Activated naive CD4-positive, alpha-beta T cell treated with anti-CD3 and anti-CD28 coated beads, Interleukin-2, amount 10 ng/mL, durations not matched to agents 7 days and 5 days (primary cell): ENCODE measurements at regions not wholly inside any gene's neighbourhood (a gene's known extent, or its start where the extent isn't known, plus 50 kb on each side); places are given as distances from the start of the nearest gene placed in this dataset.
"Not testable (repeated sequence)": the region's sequence is repeated elsewhere in the genome, so short reads cannot be mapped to it uniquely, and the experiment has no call there.

Experiments
- CTCF ChIA-PET: fragments of 350-600 bp; sonication (Branson Sonifier 250); formaldehyde crosslinking; loops from one replicate; lab custom pipeline; 2021; ENCODE audit warnings: antibody characterized with exemption; lab: Charles Lee
- DNase-seq: peaks from one replicate; pipeline ENCODE4 v3.0.0-alpha.2; 2020
- H3K27ac Mint-ChIP-seq: one replicate; pipeline ENCODE4 v1.8.0; 2021; ENCODE audit warnings: mild to moderate bottlenecking, moderate library complexity, mixed read lengths
- H3K27me3 Mint-ChIP-seq: one replicate; pipeline ENCODE4 v1.8.0; 2021; ENCODE audit warnings: mild to moderate bottlenecking, mixed read lengths
- H3K36me3 Mint-ChIP-seq: one replicate; pipeline ENCODE4 v1.8.0; 2021; ENCODE audit warnings: mixed read lengths
- H3K4me1 Mint-ChIP-seq: one replicate; pipeline ENCODE4 v1.8.0; 2021; ENCODE audit warnings: mixed read lengths
- H3K4me3 Mint-ChIP-seq: one replicate; pipeline ENCODE4 v1.8.0; 2021; ENCODE audit warnings: mild to moderate bottlenecking, moderate library complexity, mixed read lengths
- H3K9me3 Mint-ChIP-seq: one replicate; pipeline ENCODE4 v1.8.0; 2021; ENCODE audit warnings: mixed read lengths

DNA sequence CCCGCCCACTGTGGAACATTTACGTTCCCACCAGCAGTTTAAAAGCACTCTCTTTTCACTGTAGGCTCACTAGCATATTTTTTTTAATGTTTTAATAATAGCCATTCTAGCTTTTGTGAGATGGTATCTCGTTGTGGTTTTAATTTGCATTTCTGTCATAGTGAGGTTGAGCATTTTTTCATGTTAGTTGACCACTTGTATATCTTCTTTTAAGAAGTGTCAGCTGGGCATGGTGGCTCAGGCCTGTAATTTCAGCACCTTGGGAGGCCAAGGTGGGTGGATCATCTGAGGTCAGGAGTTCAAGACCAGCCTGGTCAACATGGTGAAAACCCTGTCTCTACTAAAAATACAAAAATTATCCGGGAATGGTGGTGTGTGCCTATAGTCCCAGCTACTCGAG lies 781.7 kb upstream of the SLIT2 start:
- H3K27me3 Mint-ChIP-seq, H3K27ac Mint-ChIP-seq, DNase-seq, CTCF ChIA-PET, H3K4me1 Mint-ChIP-seq, H3K9me3 Mint-ChIP-seq, H3K4me3 Mint-ChIP-seq, H3K36me3 Mint-ChIP-seq: not testable (repeated sequence)

DNA sequence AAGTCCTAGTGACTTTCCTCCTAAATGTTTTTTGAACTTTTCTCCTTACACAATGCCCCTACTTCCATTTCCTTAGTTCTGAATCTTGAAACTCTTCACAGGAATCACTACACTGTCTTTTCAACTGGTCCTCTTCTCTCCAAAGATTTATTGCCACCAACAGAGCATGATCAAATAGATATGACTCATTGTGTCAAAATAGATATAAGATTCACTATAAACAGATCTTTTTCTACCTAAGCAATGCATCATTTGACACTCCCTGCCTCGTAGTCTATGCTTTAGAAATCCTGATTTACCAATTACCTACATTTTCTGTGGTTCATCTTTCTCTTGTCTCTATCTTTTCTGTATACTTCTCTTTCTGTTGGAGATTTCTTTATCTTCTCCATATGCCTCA lies 789.6 kb upstream of the SLIT2 start:
- no peaks in the 10 kb centered on the region for H3K36me3 Mint-ChIP-seq
- peaks cover 2% of the 10 kb centered on the region for H3K9me3 Mint-ChIP-seq
- H3K4me3 Mint-ChIP-seq, result no peak overlapping the region
- H3K27me3 Mint-ChIP-seq, result no peaks in the 10 kb centered on the region
- CTCF ChIA-PET, result no interaction called here
- no peaks in the 10 kb centered on the region for H3K4me1 Mint-ChIP-seq
- DNase-seq, result no peak
- H3K27ac Mint-ChIP-seq, result no peak overlapping the region

DNA sequence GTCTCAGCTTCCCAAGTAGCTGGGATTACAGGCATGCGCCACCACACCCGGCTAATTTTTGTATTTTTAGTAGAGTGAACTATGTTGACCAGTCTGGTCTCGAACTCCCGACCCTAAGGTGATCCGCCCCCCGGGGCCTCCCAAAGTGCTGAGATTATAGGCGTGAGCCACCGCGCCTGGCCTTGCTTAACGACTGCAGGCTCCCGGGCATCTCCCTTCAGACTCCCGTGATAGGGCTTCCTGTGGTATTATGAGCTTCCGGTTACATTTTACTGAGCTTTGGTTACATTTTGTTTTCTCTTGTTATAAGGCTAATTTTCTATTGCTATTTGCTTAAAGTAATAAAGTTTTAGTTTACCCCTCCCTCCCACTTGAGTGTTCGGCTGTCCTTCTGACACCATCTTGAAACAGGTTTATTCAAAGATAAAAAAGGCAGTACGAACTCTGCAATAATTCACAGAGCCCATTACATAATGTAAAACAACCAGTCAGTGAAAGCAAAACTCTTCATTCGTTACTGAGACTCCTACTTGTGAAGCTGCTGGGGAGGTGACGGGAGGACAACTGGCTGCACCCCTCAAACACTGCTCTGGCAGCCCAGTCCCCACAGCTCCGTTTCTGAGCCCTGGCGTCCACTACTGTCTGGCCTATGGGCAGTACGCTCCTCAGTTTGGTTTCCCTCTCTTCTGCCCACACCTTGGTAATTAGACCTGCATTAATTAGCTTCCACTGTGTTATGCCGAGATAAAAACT lies 795.7 kb upstream of the SLIT2 start:
- Mint-ChIP-seq H3K9me3 (peaks cover 18% of the 10 kb centered on the region), H3K27ac (no peak overlapping the region), H3K4me1 (no peaks in the 10 kb centered on the region), H3K36me3 (no peaks in the 10 kb centered on the region), H3K4me3 (no peak overlapping the region), H3K27me3 (no peaks in the 10 kb centered on the region)
- CTCF ChIA-PET, result no interaction called here
- no peak for DNase-seq

DNA sequence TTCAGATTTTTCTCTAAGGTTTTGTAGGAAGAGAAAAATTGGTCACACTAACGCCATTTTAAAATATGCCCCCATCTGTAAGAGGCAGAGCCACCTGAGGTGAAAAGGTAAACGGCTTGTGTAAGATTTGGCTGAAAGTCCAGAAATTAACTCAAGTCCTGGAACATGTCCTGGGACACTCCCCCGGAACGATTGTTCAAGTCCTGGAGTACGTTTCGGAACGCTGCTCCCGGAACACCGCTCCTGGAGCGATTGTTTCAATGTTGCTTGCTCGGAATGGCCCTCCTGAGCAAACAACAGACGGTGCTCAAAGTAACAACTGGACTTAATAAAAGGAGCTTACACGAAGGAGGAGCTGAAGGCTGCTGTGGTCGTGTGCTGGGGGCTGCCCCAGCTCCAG lies 796.5 kb upstream of the SLIT2 start:
- H3K27me3 Mint-ChIP-seq, result no peaks in the 10 kb centered on the region
- no peaks in the 10 kb centered on the region for H3K36me3 Mint-ChIP-seq
- H3K4me3 Mint-ChIP-seq, result no peak overlapping the region
- no peaks in the 10 kb centered on the region for H3K4me1 Mint-ChIP-seq
- no peak overlapping the region for H3K27ac Mint-ChIP-seq
- peaks cover 19% of the 10 kb centered on the region for H3K9me3 Mint-ChIP-seq
- CTCF ChIA-PET, result interaction anchor here (0.7 kb wide), 1 partner anchor 117 kb away, joined by 3 read pairs; no protein-coding TSS in a partner anchor
- no peak for DNase-seq

DNA sequence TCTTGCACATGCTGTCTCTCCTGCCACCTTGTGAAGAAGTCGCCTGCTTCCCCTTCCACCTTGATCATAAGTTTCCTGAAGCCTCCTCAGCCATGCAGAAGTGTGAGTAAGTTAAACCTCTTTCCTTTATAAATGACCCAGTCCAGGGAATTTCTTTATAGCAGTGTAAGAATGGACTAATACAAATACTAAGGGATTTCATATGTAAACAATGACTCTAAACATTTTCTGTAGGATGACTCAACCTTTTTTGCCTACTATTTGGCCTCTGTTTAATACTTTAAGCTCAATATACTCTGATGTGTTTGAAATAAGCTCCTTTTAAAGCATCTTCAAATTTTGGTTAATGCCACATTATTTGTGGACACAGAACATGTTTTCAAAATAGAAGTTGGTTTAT lies 813.5 kb upstream of the SLIT2 start:
- no peaks in the 10 kb centered on the region for H3K36me3 Mint-ChIP-seq
- H3K9me3 Mint-ChIP-seq, result peaks cover 20% of the 10 kb centered on the region

DNA sequence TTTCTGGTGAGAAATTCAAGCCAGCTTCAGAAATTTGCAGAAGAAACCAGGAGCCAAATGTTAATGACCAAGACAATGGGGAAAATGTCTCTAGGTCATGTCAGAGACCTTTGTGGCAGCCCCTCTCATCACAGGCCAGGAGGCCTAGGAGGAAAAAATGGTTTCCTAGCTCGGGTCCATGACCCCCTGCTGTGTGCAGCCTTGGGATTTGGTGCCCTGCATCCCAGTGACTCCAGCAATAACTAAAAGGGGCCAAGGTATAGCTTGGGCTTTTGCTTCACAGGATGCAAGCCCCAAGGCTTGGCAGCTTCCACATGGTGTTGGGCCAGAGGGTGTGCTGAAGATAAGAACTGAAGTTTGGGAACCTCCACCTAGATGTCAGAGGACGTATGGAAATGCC lies 814.7 kb upstream of the SLIT2 start:
- CTCF ChIA-PET, result no interaction called here
- no peaks in the 10 kb centered on the region for H3K27me3 Mint-ChIP-seq
- peaks cover 18% of the 10 kb centered on the region for H3K9me3 Mint-ChIP-seq
- no peaks in the 10 kb centered on the region for H3K4me1 Mint-ChIP-seq
- H3K36me3 Mint-ChIP-seq, result no peaks in the 10 kb centered on the region
- no peak overlapping the region for H3K4me3 Mint-ChIP-seq
- no peak for DNase-seq
- H3K27ac Mint-ChIP-seq, result no peak overlapping the region

More for the DNA sequence above, 813.5 kb upstream of the SLIT2 start:
- DNase-seq, result no peak
- H3K27me3 Mint-ChIP-seq, result no peaks in the 10 kb centered on the region
- CTCF ChIA-PET, result no interaction called here
- H3K4me1 Mint-ChIP-seq, result no peaks in the 10 kb centered on the region
- no peak overlapping the region for H3K27ac Mint-ChIP-seq
- H3K4me3 Mint-ChIP-seq, result no peak overlapping the region

DNA sequence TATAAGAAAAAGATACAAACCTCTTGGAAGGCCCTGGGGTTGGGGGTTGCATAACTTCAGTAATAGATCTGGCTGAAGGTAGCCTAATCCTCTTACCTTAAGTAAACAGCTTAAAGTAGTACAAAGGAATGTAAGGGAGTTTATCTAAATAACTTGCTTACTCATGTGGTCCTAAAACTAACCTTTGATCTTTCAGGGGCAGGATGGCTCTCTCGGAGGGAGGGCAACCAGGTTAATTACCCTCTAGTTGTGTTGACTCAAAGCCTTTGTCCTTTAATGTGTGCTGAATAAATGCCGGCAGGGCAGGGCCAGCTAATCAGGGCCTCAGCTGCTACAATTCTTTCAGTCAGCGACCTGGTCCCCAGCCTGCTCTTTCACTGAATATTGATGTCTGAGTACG lies 822.0 kb upstream of the SLIT2 start:
- CTCF ChIA-PET, result no interaction called here
- Mint-ChIP-seq H3K4me3 (no peak overlapping the region), H3K36me3 (no peaks in the 10 kb centered on the region), H3K27me3 (no peaks in the 10 kb centered on the region), H3K27ac (no peak overlapping the region), H3K4me1 (no peaks in the 10 kb centered on the region), H3K9me3 (peaks cover 20% of the 10 kb centered on the region)
- no peak for DNase-seq

DNA sequence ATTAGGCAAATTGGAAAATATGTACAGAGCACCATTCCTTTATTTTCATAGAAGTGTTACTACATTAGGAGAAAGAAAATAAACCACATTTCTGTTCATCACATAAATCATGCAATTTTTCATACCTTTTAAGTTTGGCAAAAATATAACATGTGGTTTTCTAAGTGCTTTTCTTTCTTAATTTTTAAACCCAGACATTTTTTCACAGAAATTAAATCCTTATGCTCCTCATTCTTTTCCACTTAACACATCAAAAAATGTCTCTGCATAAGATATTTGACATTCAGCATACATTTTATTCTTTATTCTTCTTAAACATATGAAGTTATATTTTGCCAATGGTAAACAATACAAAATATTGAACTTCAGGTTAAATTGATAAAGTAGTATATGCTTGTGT lies 826.6 kb upstream of the SLIT2 start:
- DNase-seq, result no peak
- Mint-ChIP-seq H3K4me1 (no peaks in the 10 kb centered on the region), H3K36me3 (no peaks in the 10 kb centered on the region), H3K27ac (no peak overlapping the region), H3K4me3 (no peak overlapping the region), H3K9me3 (peaks cover 11% of the 10 kb centered on the region), H3K27me3 (no peaks in the 10 kb centered on the region)
- CTCF ChIA-PET, result no interaction called here

DNA sequence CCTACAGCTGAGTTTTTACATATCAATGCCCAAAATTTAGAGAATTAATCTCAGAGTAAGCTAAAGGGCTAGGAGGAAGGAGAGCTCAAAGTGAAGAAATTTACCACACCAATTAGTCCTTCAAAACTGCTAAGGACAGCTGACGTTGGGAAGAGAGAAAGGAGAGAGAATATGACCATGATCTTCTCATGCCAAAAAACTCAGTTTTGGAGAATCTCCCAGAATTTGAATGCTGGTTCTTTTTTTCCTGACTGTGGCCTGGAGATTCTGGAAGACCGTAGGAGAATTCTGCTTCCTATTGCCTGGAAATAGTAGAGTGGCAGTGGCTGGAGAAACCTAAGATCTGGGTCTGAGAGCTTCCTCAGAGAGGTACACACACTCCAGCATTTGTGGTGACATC lies 834.4 kb upstream of the SLIT2 start:
- Mint-ChIP-seq H3K27me3 (no peaks in the 10 kb centered on the region), H3K9me3 (peaks cover 5% of the 10 kb centered on the region), H3K36me3 (no peaks in the 10 kb centered on the region), H3K27ac (no peak overlapping the region), H3K4me1 (no peaks in the 10 kb centered on the region), H3K4me3 (no peak overlapping the region)
- CTCF ChIA-PET, result no interaction called here
- DNase-seq, result no peak

DNA sequence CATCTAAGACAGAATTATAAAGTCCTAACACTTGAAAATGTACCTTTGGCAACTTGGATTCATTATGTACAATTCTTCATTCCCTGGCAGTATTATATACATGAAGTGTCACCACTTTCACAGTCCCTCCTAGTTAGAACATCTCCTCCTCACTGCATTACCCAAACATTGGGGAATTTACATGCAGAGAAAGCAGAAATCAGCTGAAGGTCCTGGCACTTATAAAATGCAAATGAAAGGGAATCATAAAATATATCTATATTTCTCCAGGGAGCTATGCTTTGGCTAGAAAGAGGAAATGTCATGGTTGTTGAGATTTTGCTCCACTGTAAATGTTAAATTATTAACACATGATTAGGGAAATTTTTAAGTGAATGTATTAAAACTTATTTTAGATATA lies 835.6 kb upstream of the SLIT2 start:
- no peak overlapping the region for H3K4me3 Mint-ChIP-seq
- no peaks in the 10 kb centered on the region for H3K36me3 Mint-ChIP-seq
- H3K4me1 Mint-ChIP-seq, result no peaks in the 10 kb centered on the region
- H3K27me3 Mint-ChIP-seq, result no peaks in the 10 kb centered on the region
- CTCF ChIA-PET, result no interaction called here
- H3K9me3 Mint-ChIP-seq, result peaks cover 6% of the 10 kb centered on the region
- DNase-seq, result no peak
- H3K27ac Mint-ChIP-seq, result no peak overlapping the region

DNA sequence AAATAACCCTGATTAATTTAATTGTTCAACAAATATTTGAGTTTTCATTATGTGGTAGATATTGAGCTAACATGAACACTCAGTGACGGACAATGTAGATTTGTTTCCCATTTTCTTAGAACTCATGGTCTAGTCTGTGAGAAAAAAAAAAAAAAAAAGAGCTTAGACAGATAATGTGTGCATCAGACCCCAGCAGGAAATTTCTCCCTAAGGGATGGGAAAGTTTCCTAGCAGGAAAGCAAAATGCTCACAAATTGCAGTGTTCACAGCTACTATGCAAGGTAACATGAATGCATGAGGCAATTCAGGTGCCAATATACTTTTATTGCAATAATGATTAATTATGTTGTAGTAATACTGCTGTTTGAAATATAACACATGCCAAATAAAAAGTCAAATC lies 843.2 kb upstream of the SLIT2 start:
- CTCF ChIA-PET, result no interaction called here
- Mint-ChIP-seq H3K27me3 (no peaks in the 10 kb centered on the region), H3K4me1 (no peaks in the 10 kb centered on the region), H3K36me3 (no peaks in the 10 kb centered on the region), H3K27ac (no peak overlapping the region), H3K4me3 (no peak overlapping the region), H3K9me3 (peaks cover 8% of the 10 kb centered on the region)
- DNase-seq, result no peak

DNA sequence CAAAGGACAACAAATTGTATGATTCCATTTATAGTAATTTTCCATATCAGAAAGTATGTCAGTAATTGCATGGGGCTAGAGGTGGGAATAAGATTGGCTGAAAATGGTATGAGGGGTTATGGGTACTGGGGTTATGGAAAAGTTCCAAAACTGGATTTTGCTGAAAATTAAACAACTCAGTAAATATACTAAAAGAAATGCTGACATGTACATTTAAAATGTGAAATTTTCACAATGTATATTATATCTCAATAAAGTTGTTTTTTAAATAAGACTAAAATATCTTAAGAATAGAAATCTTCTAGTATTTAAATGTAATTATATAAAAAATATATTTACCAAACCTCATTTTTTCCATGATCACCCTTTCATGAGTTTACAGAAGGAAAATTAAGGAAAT lies 844.9 kb upstream of the SLIT2 start:
- Mint-ChIP-seq H3K27me3 (no peaks in the 10 kb centered on the region), H3K9me3 (peaks cover 10% of the 10 kb centered on the region), H3K4me1 (no peaks in the 10 kb centered on the region), H3K4me3 (no peak overlapping the region), H3K27ac (no peak overlapping the region), H3K36me3 (no peaks in the 10 kb centered on the region)
- DNase-seq, result no peak
- CTCF ChIA-PET, result no interaction called here

DNA sequence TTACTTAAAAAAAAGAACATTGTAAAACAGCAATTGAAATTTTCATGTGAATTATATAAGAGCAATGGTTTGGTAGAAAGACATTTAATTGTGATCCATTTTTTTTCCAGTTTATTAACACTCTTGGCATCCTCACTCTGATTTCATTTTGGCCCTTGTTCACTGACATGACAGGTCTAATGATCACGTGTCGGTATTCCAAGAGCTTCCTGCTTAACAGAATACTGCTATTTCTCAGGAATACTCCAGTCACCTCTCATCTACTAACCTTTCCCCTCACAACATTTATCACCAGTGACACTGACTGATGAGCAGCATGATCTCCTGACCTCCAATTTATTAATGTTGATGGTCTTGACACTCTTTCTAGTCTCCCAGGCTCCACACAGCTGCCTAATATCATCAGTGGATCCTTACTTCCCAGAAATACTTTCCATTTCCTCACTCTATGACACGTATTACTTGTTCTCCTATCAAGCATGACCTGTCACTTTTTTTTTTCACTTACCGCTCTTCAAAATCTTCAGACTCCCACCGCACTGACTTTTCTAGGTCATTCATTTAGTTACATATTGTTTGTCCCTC lies 847.8 kb upstream of the SLIT2 start:
- Mint-ChIP-seq H3K36me3 (no peaks in the 10 kb centered on the region), H3K27ac (no peak overlapping the region), H3K9me3 (peaks cover 6% of the 10 kb centered on the region), H3K4me3 (no peak overlapping the region), H3K4me1 (no peaks in the 10 kb centered on the region), H3K27me3 (no peaks in the 10 kb centered on the region)
- CTCF ChIA-PET, result no interaction called here
- no peak for DNase-seq

DNA sequence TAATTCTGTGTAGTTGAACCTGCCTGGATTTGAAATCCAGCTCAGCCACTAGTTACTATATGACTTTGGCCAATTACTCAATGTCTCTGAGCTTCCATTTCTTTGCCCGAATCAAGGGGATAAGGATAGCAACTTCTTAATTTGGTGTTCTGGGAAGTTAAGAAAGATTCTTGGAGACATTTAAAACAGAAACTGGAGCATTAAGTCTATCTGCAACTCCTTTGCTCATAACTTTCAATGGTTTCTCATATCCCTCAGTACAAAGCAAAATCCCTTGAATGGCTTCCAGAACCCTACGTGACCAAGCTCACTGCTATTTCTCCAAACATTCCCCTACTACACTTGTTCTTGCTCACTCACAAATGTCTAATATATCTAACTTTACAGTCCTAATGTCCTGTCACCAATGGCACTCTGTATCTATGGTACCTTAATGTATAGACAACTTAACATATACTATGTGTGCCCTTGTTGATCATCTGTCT lies 849.1 kb upstream of the SLIT2 start:
- peaks cover 3% of the 10 kb centered on the region for H3K9me3 Mint-ChIP-seq
- no peak for DNase-seq
- H3K4me3 Mint-ChIP-seq, result no peak overlapping the region

DNA sequence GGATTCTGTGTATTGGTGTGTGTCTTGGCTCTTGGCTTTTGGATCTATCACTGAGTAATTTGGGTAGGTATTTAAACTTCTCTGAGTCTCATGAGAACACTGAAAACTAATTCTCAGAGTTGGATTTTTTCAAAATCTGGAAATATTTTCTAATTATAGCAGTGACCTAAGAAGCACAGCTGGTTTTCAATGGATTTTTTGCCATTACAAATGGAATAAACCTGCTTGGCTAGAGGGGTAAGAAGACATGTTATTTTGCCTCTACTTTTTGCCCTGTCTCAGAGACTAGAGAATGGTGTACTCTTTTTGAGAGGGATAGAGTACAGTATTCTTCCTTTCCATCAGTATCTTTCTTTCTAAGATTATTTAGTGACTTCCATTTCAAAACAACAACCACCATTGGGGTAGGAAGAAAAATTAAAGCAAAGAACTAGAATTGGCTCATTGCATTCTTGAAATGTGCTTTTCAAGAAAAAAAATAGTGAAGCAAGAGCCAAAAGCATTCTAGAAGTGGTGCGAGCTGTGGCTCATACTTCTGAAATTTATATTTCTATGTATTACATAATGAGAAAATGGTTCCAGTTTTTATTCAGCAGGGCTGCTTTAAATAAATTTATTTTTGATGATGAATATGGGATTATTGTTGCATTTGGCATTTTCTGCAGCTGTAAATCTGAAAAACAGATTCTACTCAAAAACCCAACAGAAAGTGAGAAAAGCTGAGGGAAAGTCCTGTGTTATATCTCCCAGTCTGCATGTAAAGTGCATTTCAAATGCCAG lies 850.2 kb upstream of the SLIT2 start:
- H3K4me3 Mint-ChIP-seq, result no peak overlapping the region
- H3K4me1 Mint-ChIP-seq, result no peaks in the 10 kb centered on the region
- H3K36me3 Mint-ChIP-seq, result no peaks in the 10 kb centered on the region
- H3K27ac Mint-ChIP-seq, result no peak overlapping the region
- CTCF ChIA-PET, result no interaction called here
- no peak for DNase-seq
- H3K27me3 Mint-ChIP-seq, result no peaks in the 10 kb centered on the region
- H3K9me3 Mint-ChIP-seq, result peaks cover 3% of the 10 kb centered on the region

More for the DNA sequence above, 849.1 kb upstream of the SLIT2 start:
- no peaks in the 10 kb centered on the region for H3K27me3 Mint-ChIP-seq
- no peak overlapping the region for H3K27ac Mint-ChIP-seq
- no peaks in the 10 kb centered on the region for H3K36me3 Mint-ChIP-seq
- H3K4me1 Mint-ChIP-seq, result no peaks in the 10 kb centered on the region
- CTCF ChIA-PET, result no interaction called here
